Fibroblast of peridontal ligament (primary cell): ENCODE measurements at regions not wholly inside any gene's neighbourhood (a gene's known extent, or its start where the extent isn't known, plus 50 kb on each side); places are given as distances from the start of the nearest gene placed in this dataset.
"Not testable (repeated sequence)": the region's sequence is repeated elsewhere in the genome, so short reads cannot be mapped to it uniquely, and the experiment has no call there.

Experiments
- DNase-seq: peaks from one replicate; pipeline ENCODE4 v3.0.0-alpha.2; 2010; ENCODE audit errors: extremely low read depth

DNA sequence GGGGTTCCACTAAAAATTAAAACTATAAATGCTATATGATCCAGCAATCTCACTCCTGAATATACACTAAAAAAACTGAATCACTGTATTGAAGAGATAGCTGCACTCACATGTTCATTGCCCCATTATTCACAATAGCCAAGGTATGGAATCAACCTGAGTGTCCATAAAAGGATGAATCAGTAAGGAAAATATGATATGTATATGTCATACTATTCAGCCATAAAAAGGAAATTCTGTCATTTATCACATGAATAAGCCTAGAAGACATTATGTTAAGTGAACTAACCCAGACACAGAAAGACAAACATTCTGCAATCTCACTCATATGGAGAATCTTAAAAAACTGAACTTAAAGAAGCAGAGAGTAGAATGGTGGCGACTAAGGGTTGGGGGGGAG, 1376.2 kb upstream of the CDH9 start:
- DNase-seq, result no peak

DNA sequence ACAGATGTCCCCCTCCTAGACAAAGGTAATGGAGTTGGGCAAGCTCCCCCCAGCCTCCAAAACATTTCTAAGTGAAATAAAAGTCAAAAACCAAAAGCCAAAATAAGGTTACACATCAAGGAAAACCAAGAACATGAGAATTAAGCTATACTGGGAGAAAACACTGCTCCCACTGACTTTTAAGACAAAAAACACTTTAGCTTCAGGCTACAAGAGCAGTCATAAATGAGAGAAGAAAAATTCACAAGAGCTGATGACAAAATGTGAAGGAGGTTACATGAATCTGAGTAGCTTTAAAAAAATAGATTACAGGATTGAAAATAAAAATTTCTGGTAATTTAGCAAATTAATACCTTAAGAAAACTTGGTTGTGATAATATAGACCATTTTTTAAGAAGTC, 1370.3 kb upstream of the CDH9 start:
- DNase-seq, result no peak

DNA sequence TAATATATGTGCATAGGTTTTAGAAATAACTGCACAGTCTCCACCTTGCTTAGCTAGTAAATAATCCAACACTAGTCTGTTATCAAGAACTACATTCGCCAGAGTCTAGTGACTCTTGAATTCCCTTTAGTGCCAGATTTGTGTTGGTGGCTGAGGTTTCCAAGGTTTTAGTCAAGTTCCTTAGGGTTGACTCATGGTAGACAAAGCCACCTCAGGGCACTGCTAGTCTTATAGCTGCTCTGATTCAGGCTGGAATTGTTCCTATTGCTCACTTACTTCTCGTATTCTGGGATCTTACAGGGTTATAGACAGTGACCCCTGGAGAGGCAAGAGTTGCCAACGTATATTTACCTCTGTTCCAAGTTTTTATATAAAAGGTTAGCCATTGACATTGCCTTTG, 1369.8 kb upstream of the CDH9 start:
- peak; percentile 23 for DNase-seq

DNA sequence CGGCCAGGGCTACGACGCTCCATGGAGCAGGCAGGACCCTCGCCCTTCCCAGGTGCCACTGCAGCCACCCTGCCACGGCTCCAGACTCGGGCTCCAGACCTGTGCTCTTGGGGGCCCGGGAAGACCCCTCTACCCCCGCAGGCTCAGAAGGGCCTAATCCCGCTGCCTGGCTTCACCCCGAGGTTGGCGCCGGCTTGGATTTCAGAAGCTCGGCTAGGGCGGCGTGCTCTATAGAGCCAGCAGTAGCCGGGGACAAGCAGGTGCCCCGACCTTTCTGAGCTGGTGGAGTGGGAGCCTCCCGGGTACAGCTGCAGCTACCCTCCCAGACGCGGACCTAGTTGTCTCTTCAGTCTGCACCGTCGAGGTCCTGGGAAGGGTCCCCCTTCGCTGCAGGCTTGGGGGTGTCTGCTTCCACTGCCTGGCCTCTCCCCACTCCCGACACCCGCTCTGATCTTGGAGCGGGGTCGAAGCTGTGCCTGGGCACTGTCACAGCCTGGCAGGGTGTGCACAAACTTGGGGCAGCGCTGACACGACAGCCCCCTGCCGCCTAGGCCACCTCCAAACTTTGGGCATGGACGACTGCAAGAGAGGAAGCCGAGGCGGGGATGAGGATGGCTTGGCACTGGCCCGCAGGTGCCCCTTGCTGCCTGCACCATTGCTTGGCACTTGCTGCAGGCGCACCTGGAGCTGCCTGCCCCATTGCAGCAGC, 1366.1 kb upstream of the CDH9 start:
- DNase-seq, result no peak

DNA sequence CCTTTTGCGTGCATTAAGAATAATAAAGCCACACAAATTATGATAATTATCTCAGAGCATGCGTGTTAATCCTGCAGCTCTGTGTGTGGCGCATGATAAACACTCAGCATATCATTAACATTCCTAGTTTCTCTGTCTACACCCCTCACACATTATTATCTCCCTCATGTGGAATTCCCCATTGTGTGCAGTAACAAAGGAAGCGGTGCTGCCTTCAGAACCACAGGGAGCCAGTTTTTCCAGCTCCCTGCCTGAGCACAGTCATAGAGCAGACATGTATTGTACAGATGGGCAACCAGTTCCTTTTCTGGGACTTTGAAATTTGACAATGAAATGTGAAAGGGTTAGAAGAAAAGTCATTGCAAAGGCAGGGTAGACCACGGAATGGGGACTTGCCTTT, 1365.5 kb upstream of the CDH9 start:
- DNase-seq, result no peak

DNA sequence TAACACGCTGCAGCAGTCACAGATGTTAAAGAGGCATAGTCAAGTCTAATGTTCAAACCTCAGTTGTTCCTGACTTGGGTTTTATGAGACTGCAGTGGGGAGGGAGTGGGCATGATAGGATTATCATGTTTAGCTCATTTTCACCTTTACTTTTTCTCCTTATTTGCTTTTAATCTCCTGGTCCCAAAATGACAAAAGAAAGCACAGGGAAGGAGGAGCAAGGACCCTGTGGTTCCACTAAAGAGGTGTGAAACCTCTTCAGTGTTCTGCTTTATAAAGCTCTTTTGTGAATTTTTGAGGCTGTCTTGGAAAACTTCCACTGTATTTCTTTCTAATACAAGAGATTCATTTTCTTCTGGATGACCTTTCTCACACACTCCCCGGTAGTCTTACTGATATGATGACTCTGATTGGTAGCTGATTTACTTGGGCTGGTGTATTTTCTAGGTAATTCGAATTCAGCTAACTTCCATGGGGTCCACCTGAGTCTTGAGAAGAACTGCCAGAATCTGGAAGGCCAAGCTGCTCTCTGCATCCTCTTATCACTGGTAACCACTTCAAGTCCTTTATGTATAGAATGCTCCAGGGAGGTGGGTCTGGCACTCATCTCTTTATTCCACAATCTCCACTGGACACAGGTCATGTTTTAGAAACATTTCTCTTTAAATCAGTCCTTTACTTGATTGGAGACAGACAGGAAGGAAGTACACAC, 1364.4 kb upstream of the CDH9 start:
- no peak for DNase-seq

DNA sequence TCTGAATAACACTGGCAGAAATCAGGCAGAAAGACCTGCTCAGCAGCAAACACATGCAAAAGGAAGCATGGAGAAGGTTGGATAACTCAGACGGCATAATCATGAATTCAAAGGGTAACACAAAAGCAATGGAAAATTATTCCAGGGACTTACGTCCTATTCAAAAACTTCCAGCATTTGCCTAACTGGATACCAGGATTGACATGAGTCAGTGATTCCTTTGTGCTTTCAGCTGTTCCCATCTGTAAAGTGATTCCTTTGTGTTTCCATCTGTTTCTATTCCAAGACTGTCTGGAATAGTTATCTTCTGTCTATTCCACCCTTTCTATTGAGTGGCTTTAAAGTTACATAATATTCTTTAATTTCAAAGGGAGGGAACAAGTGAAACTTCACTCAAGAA, 1361.7 kb upstream of the CDH9 start:
- DNase-seq, result no peak

DNA sequence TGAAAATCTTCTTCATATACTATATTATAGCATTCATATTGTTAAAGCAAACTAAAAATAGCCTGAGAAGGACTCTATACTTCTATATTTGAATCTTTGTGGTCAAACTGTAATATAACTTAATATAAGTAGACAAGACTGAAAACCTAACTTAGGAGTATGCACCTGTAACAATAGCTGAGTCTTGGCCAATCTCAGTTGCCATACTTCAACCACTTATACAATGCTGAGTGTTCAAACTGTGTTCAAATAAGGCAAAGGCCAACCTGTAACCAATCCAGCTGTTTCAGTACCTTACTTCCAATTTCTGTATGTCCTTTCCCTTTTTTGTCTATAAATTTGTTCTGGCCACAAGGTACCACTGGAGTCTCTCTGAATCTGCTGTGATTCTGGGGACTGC, 1360.8 kb upstream of the CDH9 start:
- no peak for DNase-seq

DNA sequence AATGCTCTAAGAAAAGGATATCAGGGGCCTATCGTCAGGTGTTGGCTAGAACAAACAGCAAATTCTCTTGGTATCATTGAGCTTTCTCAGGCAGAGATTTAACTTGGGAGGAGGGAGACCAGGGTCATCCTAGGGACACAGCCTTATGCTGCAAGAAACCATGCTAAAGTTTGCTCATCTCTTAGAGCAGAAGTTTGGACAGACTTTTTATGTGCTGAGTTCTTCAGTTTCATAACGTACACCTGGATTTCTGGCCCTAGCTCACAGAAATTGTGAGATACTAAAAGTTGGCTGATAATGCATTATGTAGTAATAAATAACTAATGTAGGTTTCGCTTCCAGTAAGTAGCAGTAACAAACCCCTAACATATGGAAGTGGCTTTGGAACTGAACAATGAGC, 1359.8 kb upstream of the CDH9 start:
- DNase-seq, result no peak

DNA sequence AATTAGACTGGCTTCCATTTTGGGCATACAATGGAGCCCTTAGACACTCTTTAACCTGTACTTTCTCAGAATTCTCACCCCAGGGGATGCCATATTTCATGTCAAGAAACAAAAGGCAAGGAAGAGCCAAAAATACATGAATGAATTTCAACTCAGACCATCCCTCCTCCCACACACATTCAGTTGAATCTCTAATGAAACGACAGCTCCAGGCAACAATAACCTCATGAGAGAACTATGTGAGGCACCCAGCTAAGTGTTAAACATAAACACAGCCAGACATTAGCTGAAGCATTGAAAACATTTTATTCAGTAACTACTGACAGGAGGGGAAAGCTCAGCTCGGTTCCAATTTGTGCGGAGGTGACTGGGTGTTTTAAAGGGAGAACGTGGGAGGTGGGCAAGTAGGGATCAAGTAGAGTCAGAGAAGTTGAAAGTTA, 1359.1 kb upstream of the CDH9 start:
- no peak for DNase-seq

DNA sequence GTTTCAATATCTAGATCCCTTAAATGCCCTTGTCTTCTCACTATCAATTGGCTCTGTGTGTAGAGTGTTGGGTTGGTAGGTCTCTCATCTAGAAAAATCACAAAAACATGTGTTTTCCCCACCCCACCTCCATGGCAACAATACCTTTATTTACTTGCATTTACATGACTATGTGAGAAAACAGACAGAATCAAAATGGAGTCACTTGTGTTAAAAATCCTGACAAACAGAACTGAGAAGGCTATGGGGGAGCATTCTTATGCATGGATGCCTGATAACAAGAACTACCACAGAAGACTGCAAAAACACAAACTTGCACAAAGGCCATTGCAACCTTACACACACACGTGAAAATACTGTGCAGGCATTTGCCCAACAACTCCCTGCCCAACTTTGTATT, 1352.9 kb upstream of the CDH9 start:
- DNase-seq, result no peak

DNA sequence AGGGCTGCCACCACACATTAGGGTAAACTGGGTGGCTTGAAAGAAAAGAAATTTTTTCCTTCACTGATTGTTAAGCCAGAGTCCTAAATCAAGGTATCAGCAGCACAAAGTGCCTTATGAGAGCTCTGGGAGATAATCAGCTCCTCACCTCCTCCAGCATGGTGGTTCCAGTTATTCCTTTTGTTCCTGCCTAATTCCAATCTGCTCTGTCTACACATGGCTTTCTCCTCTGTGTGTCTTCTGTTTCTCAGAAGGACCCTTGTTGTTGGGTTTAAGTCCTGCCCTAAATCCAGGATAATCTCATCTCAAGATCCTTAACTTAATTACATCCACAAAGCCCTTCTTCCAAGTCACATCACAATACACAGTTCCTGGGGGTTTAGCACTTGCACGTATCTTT, 1352.0 kb upstream of the CDH9 start:
- no peak for DNase-seq

DNA sequence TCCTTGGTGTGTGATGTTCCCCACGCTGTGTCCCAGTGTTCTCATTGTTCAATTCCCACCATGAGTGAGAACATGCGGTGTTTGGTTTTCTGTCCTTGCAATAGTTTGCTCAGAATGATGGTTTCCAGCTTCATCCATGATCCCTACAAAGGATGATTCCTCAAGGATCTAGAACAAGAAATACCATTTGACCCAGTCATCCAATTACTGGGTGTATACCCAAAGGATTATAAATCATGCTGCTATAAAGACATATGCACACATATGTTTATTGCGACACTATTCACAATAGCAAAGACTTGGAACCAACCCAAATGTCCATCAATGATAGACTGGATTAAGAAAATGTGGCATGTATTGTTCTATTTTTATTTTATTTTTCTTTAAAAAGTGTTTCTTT, 1351.3 kb upstream of the CDH9 start:
- DNase-seq, result not testable (repeated sequence)

DNA sequence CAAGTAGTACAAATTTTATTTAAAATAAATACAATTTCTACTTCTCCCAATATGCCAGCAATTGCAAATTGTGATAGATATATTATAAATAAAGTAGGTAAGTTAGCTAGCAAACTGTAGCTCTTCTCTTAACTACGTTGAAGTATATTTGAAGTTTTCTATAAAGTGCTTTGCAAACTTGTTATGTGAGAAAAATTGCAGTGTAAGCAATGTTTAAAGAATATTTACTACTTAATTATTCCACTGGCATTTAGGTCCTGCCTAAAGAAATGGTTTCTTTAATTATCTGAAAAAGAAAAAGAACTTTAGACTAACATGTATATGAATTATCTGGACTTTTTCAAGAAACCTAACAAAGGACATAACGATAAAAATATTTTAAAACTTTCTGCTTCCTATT, 1350.0 kb upstream of the CDH9 start:
- no peak for DNase-seq

DNA sequence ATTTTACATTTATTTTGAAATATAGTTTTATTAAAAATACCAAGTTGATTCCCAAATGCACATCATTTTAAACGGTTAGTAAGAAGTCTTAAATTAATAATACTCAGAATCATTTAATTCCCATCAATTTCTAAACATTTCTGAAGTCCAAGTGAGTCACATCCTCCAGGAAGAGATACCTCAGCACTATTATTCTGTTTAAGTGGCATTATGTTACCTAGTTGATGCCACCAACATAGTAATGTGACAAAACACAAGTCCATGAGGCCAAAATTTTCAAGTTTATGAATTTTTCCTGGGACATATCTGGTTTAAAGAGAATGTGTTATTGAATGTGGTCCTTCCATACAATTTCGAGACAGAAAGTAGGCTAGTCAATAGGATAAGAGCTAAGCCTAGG, 1348.3 kb upstream of the CDH9 start:
- no peak for DNase-seq

DNA sequence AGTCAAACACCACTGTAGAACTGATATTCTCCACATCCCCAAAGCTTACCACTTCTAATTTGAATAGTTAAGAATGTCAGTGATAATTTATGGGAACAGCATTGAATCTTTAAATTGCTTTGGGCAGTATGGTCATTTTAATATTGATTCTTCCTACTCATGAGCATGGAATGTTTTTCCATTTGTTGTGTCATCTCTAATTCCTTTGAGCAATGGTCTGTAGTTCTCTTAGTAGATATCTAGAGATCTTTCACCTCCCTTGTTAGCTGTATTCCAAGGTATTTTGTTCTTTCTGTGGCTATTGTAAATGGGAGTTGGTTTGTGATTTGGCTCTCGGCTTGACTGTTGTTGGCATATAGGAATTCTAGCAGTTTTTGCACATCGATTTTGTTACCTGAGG, 1341.8 kb upstream of the CDH9 start:
- DNase-seq, result no peak

DNA sequence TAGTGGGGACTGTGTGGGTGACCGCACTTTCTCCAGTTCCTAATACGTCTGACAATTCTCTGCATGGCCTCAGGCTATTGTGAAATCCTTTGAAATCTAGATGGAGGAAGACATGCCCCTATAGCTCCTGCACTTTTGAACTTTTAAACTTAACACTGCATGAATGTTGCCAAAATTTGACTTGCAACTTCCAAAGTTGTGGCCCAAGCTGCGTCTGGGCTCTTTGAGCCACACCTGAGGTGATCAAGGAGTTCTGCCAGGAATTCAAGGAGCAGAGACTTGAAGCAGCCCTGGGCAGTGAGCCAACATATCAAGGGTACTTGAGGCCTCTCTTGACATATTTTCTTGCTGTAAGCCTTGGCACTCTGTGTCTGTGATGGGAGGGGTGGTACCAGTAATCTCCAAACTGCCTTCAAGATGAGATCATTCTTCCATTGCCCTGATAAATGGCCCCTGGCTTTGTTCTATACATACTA, 1336.1 kb upstream of the CDH9 start:
- no peak for DNase-seq

DNA sequence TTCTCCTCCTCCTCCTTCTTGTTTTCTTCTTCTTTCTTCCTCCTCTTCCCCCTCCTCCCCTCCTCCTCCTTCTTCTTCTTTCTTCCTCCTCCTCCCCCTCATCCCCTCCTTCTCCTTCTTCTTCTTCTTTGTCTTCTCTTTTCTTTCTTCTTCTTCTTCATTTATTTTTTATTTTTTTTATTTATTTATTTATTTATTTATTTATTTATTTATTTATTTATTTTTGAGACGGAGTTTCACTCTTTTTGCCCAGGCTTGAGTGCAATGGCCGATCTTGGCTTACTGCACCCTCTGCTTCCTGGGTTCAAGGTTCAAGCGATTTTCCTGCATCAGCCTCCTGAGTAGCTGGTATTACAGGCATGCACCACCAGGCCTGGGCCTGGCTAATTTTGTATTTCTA, 1332.5 kb upstream of the CDH9 start:
- DNase-seq, result no peak

DNA sequence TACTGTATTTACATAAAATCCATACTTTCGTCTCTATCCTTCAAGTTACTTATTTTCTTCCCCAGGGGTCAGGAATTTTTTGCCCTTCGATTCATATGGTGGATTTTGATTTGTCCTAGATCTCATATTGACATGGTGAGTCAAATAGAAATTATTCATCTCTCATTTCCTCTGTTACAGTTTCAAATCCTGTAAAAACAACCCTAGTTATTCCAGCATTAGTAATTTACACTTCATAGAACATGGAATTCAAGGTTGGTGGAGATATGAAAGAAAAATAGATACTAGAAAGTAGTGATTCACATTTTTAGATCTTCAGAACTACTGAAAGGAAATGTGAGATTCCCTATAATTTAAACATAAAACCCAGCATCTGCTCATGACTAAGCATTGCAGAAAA, 1331.0 kb upstream of the CDH9 start:
- no peak for DNase-seq

DNA sequence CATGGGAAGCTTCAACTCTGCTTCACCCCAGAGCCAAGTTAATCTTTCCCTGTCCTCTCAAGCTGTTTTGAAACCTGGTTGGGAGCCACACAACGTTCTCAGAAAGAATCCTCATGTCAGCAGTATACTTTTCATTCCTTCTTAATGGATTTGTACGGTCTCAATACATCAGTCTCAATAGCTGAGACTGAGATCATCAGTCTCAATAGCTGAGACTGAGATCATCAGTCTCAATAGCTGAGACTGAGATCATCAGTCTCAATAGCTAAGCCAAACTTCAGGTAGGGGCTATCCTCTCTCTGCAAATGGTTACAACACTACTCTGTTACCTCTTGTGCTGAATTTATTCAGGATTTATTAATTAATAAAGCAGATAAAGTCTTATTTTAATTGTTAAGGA, 1317.4 kb upstream of the CDH9 start:
- DNase-seq, result no peak

DNA sequence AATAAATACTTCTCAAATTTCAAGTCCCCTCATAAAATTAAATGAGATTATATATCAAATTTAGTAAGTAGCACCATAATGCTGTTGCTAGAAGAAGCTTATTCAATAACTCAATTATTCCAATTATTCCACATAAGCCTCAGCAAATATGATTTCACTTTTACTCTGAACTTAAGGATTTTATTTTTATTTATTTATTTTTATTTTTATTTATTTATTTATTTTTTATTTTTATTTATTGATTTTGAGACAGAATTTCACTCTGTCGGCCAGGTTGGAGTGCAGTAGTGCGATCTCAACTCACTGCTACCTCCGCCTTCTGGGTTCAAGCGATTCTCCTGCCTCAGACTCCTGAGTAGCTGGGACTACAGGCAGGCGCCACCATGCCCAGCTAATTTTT, 1308.3 kb upstream of the CDH9 start:
- no peak for DNase-seq

DNA sequence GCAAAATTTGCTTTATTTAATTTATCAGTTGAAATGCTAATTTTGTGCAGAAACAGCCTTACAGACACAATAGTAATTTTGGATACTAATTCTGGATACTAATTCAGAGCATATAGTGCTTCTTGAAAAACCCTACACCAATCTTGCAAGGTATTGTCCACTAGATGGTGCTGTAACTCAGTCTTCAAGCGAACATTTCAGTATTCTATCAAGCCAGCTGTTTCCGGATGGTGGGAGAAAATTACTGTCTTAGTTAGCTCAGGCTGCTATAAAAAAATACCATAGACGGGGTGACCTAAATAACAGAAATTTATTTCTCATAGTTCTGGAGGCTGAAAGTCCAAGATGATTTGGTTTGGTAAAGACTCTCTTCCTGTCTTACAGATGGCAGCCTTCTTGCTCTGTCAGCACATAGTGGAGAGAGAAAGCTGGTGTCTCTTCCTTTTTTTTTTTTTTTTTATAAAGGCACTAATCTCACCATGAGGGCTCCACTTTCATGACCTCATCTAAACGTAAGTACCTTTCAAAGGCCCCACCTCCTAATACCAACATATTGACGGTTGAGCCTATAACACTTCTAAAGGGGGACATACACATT, 1306.5 kb upstream of the CDH9 start:
- DNase-seq, result peak; percentile 37

DNA sequence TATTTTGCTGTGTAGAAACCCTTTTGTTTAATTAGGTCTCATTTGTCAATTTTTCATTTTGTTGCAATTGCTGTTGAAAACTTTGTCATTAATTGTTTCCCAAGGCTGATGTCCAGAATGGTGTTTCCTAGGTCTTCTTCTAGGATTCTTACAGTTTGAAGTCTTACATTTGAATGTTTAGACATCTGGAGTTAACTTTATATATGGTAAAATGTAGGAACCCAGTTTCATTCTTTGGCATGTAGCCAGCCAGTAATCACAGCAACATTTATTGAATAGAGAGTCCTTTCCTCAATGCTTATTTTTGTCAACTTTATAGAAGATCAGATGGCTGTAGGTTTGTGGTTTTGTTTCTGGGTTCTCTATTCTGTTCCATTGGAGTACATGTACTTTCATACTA, 1290.8 kb upstream of the CDH9 start:
- peak; percentile 11 for DNase-seq
